HG03139 (cell line): ENCODE measurements at regions not wholly inside any gene's neighbourhood (a gene's known extent, or its start where the extent isn't known, plus 50 kb on each side); places are given as distances from the start of the nearest gene placed in this dataset.
"Not testable (repeated sequence)": the region's sequence is repeated elsewhere in the genome, so short reads cannot be mapped to it uniquely, and the experiment has no call there.

ENCODE experiments used
- ATAC-seq: cut with Tn5 transposase; IDR thresholded peaks from one replicate; pipeline ENCODE4 v1.9.1; 2021; ENCODE audit not compliant: unreplicated experiment

DNA sequence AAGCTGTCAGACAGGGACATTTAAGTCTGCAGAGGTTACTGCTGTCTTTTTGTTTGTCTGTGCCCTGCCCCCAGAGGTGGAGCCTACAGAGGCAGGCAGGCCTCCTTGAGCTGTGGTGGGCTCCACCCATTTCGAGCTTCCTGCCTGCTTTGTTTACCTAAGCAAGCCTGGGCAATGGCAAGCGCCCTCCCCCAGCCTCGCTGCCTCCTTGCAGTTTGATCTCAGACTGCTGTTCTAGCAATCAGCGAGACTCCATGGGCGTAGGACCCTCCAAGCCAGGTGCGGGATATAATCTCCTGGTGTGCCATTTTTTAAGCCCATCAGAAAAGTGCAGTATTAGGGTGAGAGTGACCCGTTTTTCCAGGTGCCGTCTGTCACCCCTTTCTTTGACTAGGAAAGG lies 53.6 kb upstream of the EDA2R start:
- not testable (repeated sequence) for ATAC-seq
